Epithelial cell of proximal tubule (primary cell): ENCODE measurements at regions not wholly inside any gene's neighbourhood (a gene's known extent, or its start where the extent isn't known, plus 50 kb on each side); places are given as distances from the start of the nearest gene placed in this dataset.
"Not testable (repeated sequence)": the region's sequence is repeated elsewhere in the genome, so short reads cannot be mapped to it uniquely, and the experiment has no call there.

Source experiments
- DNase-seq: peaks from one replicate; pipeline ENCODE4 v3.0.0-alpha.2; 2011; ENCODE audit warnings: low read depth
- H3K4me3 ChIP-seq: 2 replicates; pipeline ENCODE4 v1.5.1; 2011; ENCODE audit warnings: low read depth, mild to moderate bottlenecking, low read length
- TF ChIP-seq, protein P1 (sequence below): conservative IDR thresholded peaks from 2 replicates; pipeline ENCODE4 v1.5.1; 2012; ENCODE audit warnings: low read depth, mild to moderate bottlenecking, low read length

- H3K4me3 ChIP-seq, result no peak overlapping the region
- TF ChIP-seq, protein P1, sequence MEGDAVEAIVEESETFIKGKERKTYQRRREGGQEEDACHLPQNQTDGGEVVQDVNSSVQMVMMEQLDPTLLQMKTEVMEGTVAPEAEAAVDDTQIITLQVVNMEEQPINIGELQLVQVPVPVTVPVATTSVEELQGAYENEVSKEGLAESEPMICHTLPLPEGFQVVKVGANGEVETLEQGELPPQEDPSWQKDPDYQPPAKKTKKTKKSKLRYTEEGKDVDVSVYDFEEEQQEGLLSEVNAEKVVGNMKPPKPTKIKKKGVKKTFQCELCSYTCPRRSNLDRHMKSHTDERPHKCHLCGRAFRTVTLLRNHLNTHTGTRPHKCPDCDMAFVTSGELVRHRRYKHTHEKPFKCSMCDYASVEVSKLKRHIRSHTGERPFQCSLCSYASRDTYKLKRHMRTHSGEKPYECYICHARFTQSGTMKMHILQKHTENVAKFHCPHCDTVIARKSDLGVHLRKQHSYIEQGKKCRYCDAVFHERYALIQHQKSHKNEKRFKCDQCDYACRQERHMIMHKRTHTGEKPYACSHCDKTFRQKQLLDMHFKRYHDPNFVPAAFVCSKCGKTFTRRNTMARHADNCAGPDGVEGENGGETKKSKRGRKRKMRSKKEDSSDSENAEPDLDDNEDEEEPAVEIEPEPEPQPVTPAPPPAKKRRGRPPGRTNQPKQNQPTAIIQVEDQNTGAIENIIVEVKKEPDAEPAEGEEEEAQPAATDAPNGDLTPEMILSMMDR, result no peak
- no peak for DNase-seq
Measured at GRCh38 chr5:169531631-169532030, 51.9 kb upstream of the SPDL1 start.

- TF ChIP-seq, protein P1, result no peak
- no peak overlapping the region for H3K4me3 ChIP-seq
- DNase-seq, result no peak
Measured at GRCh38 chr5:169527863-169528262, 55.7 kb upstream of the SPDL1 start.

GRCh38 chr5:169527066-169527465 lies 56.5 kb upstream of the SPDL1 start:
- no peak overlapping the region for H3K4me3 ChIP-seq
- no peak for DNase-seq
- TF ChIP-seq, protein P1, result no peak

GRCh38 chr5:169522851-169523250 lies 60.7 kb upstream of the SPDL1 start:
- H3K4me3 ChIP-seq, result no peak overlapping the region
- DNase-seq, result no peak
- TF ChIP-seq, protein P1, result no peak

DNA sequence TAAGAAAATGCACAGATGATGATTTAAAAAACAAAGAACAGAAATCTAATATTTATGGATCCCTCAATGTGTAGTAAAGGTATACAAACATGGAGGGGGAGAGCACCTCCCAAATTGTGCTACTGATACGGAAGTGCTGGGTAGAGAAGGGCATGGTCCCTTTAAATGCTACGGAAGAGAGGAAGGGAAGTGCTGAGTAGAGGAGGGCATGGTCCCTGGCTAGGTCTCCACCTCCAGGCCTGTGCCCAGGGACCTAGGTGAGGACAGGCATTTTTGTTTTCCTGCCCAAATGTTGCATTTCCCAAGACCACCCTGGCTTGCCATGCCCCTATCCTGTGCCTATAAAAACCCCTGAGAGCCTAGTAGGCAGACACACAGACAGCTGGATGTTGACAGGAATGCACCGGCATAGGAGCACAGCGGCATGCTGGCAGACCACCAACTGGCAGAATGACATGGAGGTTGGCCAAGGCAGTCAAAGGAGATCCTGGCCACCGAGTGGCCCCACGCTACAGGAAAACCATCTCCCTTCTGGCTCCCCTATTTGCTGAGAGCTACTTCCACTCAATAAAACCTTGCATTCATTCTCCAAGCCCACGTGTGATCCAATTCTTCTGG lies 62.1 kb upstream of the SPDL1 start:
- no peak for DNase-seq
- TF ChIP-seq, protein P1, result no peak
- no peak overlapping the region for H3K4me3 ChIP-seq

- no peak overlapping the region for H3K4me3 ChIP-seq
- no peak for DNase-seq
- TF ChIP-seq, protein P1, result no peak
Measured at GRCh38 chr5:169519358-169519757, 64.2 kb upstream of the SPDL1 start.

GRCh38 chr5:169518779-169519178 lies 64.8 kb upstream of the SPDL1 start:
- not testable (repeated sequence) for H3K4me3 ChIP-seq, DNase-seq
